Mesenchymal stem cell (in vitro differentiated cells and primary cell): ENCODE measurements at regions not wholly inside any gene's neighbourhood (a gene's known extent, or its start where the extent isn't known, plus 50 kb on each side); places are given as distances from the start of the nearest gene placed in this dataset.
"Not testable (repeated sequence)": the region's sequence is repeated elsewhere in the genome, so short reads cannot be mapped to it uniquely, and the experiment has no call there.

Source experiments
- DNase-seq: peaks from one replicate; pipeline ENCODE4 v3.0.0-alpha.2; 2013
- H2AFZ ChIP-seq: one replicate; pipeline ENCODE4 v1.6.1; 2013; ENCODE audit warnings: low read depth, mild to moderate bottlenecking, control low read depth, inconsistent platforms, low read length, moderate library complexity
- H2AK5ac ChIP-seq: 2 replicates; pipeline ENCODE4 v1.6.1; 2013; ENCODE audit warnings: low read length, moderate library complexity, mild to moderate bottlenecking, inconsistent platforms; ENCODE audit not compliant: severe bottlenecking
- H2BK120ac ChIP-seq: one replicate; pipeline ENCODE4 v1.6.1; 2013; ENCODE audit warnings: low read depth, mild to moderate bottlenecking, inconsistent platforms, low read length, moderate library complexity
- H2BK12ac ChIP-seq, 2 experiments: one replicate each; pipeline ENCODE4 v1.6.1; 2013; ENCODE audit warnings: inconsistent platforms in 2 of 2, low read length in 2 of 2, mild to moderate bottlenecking in 2 of 2, moderate library complexity in 2 of 2, control low read depth in 1 of 2
- H2BK15ac ChIP-seq: one replicate; pipeline ENCODE4 v1.6.1; 2013; ENCODE audit warnings: mild to moderate bottlenecking, low read depth, inconsistent platforms; ENCODE audit not compliant: poor library complexity, severe bottlenecking
- H2BK5ac ChIP-seq: 2 replicates; pipeline ENCODE4 v1.6.1; 2013; ENCODE audit warnings: low read depth, mild to moderate bottlenecking, low read length, control low read depth, inconsistent platforms; ENCODE audit not compliant: poor library complexity, severe bottlenecking
- H3K14ac ChIP-seq, 2 experiments: one replicate each; pipeline ENCODE4 v1.6.1; 2013; ENCODE audit warnings: inconsistent platforms in 2 of 2, low read length in 2 of 2, control low read depth in 1 of 2, mild to moderate bottlenecking in 1 of 2, moderate library complexity in 1 of 2
- H3K18ac ChIP-seq, 2 experiments: one replicate each; pipeline ENCODE4 v1.6.1; 2013; ENCODE audit warnings: inconsistent platforms in 2 of 2, low read length in 2 of 2, control low read depth in 1 of 2, low read depth in 1 of 2, mild to moderate bottlenecking in 1 of 2
- H3K23ac ChIP-seq, 2 experiments: one replicate each; pipeline ENCODE4 v1.6.1; 2013; ENCODE audit warnings: inconsistent platforms in 2 of 2, low read length in 2 of 2, mild to moderate bottlenecking in 2 of 2, moderate library complexity in 2 of 2, control low read depth in 1 of 2
- H3K27ac ChIP-seq: 2 replicates; pipeline ENCODE4 v1.5.1; 2013; ENCODE audit warnings: mild to moderate bottlenecking, moderate library complexity, low read length, control low read depth, inconsistent platforms; ENCODE audit not compliant: poor library complexity, severe bottlenecking
- H3K27me3 ChIP-seq, 2 experiments: 2 replicates each; pipeline versions ENCODE4 v1.6.1 to v1.7.0; 2013; ENCODE audit warnings: low read length in 2 of 2, mild to moderate bottlenecking in 2 of 2, moderate library complexity in 2 of 2, control low read depth in 1 of 2, inconsistent platforms in 1 of 2; ENCODE audit not compliant: control insufficient read depth in 1 of 2, insufficient read depth in 1 of 2
- H3K36me3 ChIP-seq, 2 experiments: 2 replicates each; pipeline versions ENCODE4 v1.6.1 to v1.7.0; 2013; ENCODE audit warnings: low read length in 2 of 2, control low read depth in 1 of 2, inconsistent platforms in 1 of 2, low read depth in 1 of 2, mild to moderate bottlenecking in 1 of 2; ENCODE audit not compliant: insufficient read depth in 2 of 2, control insufficient read depth in 1 of 2
- H3K4ac ChIP-seq, 2 experiments: one replicate each; pipeline ENCODE4 v1.6.1; 2013; ENCODE audit warnings: inconsistent platforms in 2 of 2, low read length in 2 of 2, mild to moderate bottlenecking in 2 of 2, moderate library complexity in 2 of 2, control low read depth in 1 of 2, low read depth in 1 of 2
- H3K4me1 ChIP-seq: 2 replicates; pipeline ENCODE4 v1.6.1; 2013; ENCODE audit warnings: low read depth, low read length, control low read depth; ENCODE audit not compliant: control insufficient read depth, insufficient read depth
- H3K4me2 ChIP-seq: 2 replicates; pipeline ENCODE4 v1.6.1; 2013; ENCODE audit warnings: low read length, mild to moderate bottlenecking, inconsistent platforms; ENCODE audit not compliant: poor library complexity, severe bottlenecking
- H3K4me3 ChIP-seq, 2 experiments: 2 replicates each; pipeline versions ENCODE4 v1.5.1 to v1.7.0; 2013; ENCODE audit warnings: low read length in 2 of 2, mild to moderate bottlenecking in 2 of 2, control low read depth in 1 of 2, low read depth in 1 of 2; ENCODE audit not compliant: insufficient read depth in 1 of 2
- H3K79me1 ChIP-seq: replicated peaks from 2 replicates; pipeline ENCODE4 v1.6.1; 2013; ENCODE audit warnings: mild to moderate bottlenecking, control low read depth, low read length, inconsistent platforms; ENCODE audit not compliant: poor library complexity, severe bottlenecking
- H3K9ac ChIP-seq: 2 replicates; pipeline ENCODE4 v1.7.0; 2013; ENCODE audit warnings: mild to moderate bottlenecking, low read length, moderate library complexity
- H3K9me3 ChIP-seq: 2 replicates; pipeline ENCODE4 v1.7.0; 2013; ENCODE audit warnings: mild to moderate bottlenecking, low read length; ENCODE audit not compliant: control insufficient read depth
- H4K8ac ChIP-seq: one replicate; pipeline ENCODE4 v1.6.1; 2013; ENCODE audit warnings: inconsistent platforms, mild to moderate bottlenecking, low read length, moderate library complexity
- H4K91ac ChIP-seq: one replicate; pipeline ENCODE4 v1.6.1; 2013; ENCODE audit warnings: mild to moderate bottlenecking, low read length, inconsistent platforms
- WGBS: methylation state at CpG from one replicate; pipeline ENCODE4 v1.1.7; 2013; ENCODE audit warnings: mixed read lengths; 5-methylcytosine and 5-hydroxymethylcytosine counted together

GRCh38 chr7:112959276-112959675, 127.4 kb downstream of the GPR85 start:
- Histone ChIP-seq H3K4me3 (no peak overlapping the region), H3K27me3 (no peaks in the 10 kb centered on the region), H3K4me1 (no peaks in the 10 kb centered on the region), H3K14ac (no peak overlapping the region), H4K91ac (no peak overlapping the region), H3K79me1 (no peaks in the 10 kb centered on the region), H3K36me3 (no peaks in the 10 kb centered on the region), H3K27ac (no peak overlapping the region), H4K8ac (no peak overlapping the region), H2BK120ac (no peak overlapping the region), H2BK12ac (no peak overlapping the region), H3K18ac (no peak overlapping the region), H2AK5ac (no peak overlapping the region), H3K9ac (no peak overlapping the region), H2BK15ac (no peak overlapping the region), H3K9me3 (no peaks in the 10 kb centered on the region), H3K23ac (no peak overlapping the region), H3K4ac (no peak overlapping the region), H2BK5ac (no peak overlapping the region), H2AFZ (no peak overlapping the region), H3K4me2 (no peak overlapping the region)
- no peak for DNase-seq

DNA sequence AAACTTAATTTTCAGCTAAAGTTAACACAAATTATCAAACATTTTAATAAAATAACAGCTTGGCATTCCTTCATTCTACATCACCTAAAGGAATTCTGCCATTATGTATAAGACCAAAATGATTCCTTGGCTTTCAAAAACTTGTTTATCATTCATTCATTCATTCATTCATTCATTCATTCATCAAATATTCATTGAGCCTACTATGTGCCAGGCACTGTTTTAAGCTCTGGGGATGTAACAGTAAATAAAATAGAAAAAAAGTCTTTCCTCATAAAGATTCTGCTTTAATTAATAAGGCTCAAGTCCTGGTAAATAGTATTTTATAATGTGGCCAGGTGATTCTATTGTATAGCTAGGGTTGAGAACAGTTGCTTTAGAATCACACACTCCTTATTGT, 127.9 kb downstream of the GPR85 start:
- Histone ChIP-seq H3K4me1 (no peaks in the 10 kb centered on the region), H3K18ac (no peak overlapping the region), H3K4ac (no peak overlapping the region), H4K91ac (no peak overlapping the region), H3K79me1 (no peaks in the 10 kb centered on the region), H3K9ac (no peak overlapping the region), H2BK15ac (no peak overlapping the region), H2AFZ (no peak overlapping the region), H2BK120ac (no peak overlapping the region), H3K23ac (no peak overlapping the region), H3K27me3 (no peaks in the 10 kb centered on the region), H2BK12ac (no peak overlapping the region), H3K14ac (no peak overlapping the region), H3K4me3 (no peak overlapping the region), H3K36me3 (no peaks in the 10 kb centered on the region), H2AK5ac (no peak overlapping the region), H4K8ac (no peak overlapping the region), H3K4me2 (no peak overlapping the region), H3K9me3 (no peaks in the 10 kb centered on the region), H2BK5ac (no peak overlapping the region), H3K27ac (no peak overlapping the region)
- no peak for DNase-seq

- Histone ChIP-seq H3K79me1 (no peaks in the 10 kb centered on the region), H3K14ac (no peak overlapping the region), H3K4ac (no peak overlapping the region), H3K23ac (no peak overlapping the region), H3K9ac (no peak overlapping the region), H2BK120ac (no peak overlapping the region), H2BK5ac (no peak overlapping the region), H3K36me3 (no peaks in the 10 kb centered on the region), H2BK15ac (no peak overlapping the region), H2BK12ac (no peak overlapping the region), H3K27ac (no peak overlapping the region), H3K4me2 (no peak overlapping the region), H3K4me1 (no peaks in the 10 kb centered on the region), H3K9me3 (no peaks in the 10 kb centered on the region), H2AK5ac (no peak overlapping the region), H3K18ac (no peak overlapping the region), H3K27me3 (no peaks in the 10 kb centered on the region), H4K91ac (no peak overlapping the region), H2AFZ (no peak overlapping the region), H3K4me3 (no peak overlapping the region), H4K8ac (no peak overlapping the region)
- no peak for DNase-seq
Measured at GRCh38 chr7:112957901-112958300, 128.7 kb downstream of the GPR85 start.

GRCh38 chr7:112953031-112953430, 133.6 kb downstream of the GPR85 start:
- H3K14ac ChIP-seq, H4K8ac ChIP-seq, H4K91ac ChIP-seq, DNase-seq, H2AK5ac ChIP-seq, H3K23ac ChIP-seq, H2AFZ ChIP-seq, H2BK12ac ChIP-seq, H3K18ac ChIP-seq, H3K36me3 ChIP-seq, H3K9ac ChIP-seq, H3K4me1 ChIP-seq, H3K4me3 ChIP-seq, H3K27ac ChIP-seq, H3K79me1 ChIP-seq, H3K4ac ChIP-seq, H3K4me2 ChIP-seq, H2BK120ac ChIP-seq, H3K27me3 ChIP-seq, H3K9me3 ChIP-seq, H2BK5ac ChIP-seq, H2BK15ac ChIP-seq: not testable (repeated sequence)
- WGBS = 81% methylated on average over 3 of the region's 3 CpGs
